Fibroblast of lung (primary cell): ENCODE measurements at regions not wholly inside any gene's neighbourhood (a gene's known extent, or its start where the extent isn't known, plus 50 kb on each side); places are given as distances from the start of the nearest gene placed in this dataset.

Experiments
- CTCF ChIP-seq, 2 donors: IDR thresholded peaks in 1 of 2; conservative IDR thresholded peaks in 1 of 2; 1 replicate in 1 of 2; 2 replicates in 1 of 2; pipeline ENCODE4 v1.5.1; 2011 to 2012; ENCODE audit warnings: low read length in 2 of 2, control low read depth in 1 of 2, inconsistent platforms in 1 of 2, low read depth in 1 of 2, mild to moderate bottlenecking in 1 of 2
- EZH2 ChIP-seq: IDR thresholded peaks from 2 replicates; pipeline ENCODE4 v1.5.1; 2012; ENCODE audit warnings: low read length, control low read depth, mild to moderate bottlenecking; ENCODE audit errors: missing control alignments

GRCh38 chr6:15960740-15961634 lies 167.9 kb upstream of the MYLIP start:
- TF ChIP-seq CTCF (conservative IDR thresholded peaks at IDR 0.05 in 1 of 2, IDR thresholded peaks at IDR 0.05 in 1 of 2; ENCODE audit: low read depth in 1 of 2, low read length in 2 of 2): no peak
- no peak for TF ChIP-seq EZH2
